ENCODE measurements at regions not wholly inside any gene's neighbourhood (a gene's known extent, or its start where the extent isn't known, plus 50 kb on each side); places are given as distances from the start of the nearest gene placed in this dataset.

DNA sequence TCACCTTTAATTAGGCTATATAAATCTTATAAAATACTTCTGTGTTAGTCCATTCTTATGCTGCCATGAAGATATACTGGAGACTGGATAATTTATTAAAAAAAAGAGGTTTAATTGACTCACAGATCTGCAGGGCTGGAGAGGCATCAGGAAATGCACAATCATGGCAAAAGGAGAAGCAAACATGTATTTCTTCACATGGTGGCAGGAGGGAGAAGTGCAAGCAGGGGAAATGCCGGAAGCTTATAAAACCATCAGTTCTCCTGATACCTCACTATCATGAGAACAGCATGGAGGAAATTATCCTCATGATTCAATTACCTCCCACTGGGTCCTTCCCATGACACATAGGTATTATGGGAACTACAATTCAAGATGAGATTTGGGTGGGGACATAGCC is 504.4 kb downstream of the RIT2 start:
- no peak overlapping the region for H3K4me3 ChIP-seq
- H3K4me1 ChIP-seq, result no peaks in the 10 kb centered on the region
- TF ChIP-seq CTCF (IDR thresholded peaks at IDR 0.05), result no peak
- H3K9me3 ChIP-seq, result no peaks in the 10 kb centered on the region
- no peak for DNase-seq
- H3K27me3 ChIP-seq, result no peaks in the 10 kb centered on the region
- H3K9ac ChIP-seq (ENCODE audit: low read depth in 2 of 2, low read length in 2 of 2), result no peak overlapping the region
- no peak overlapping the region for H3K27ac ChIP-seq
- intact Hi-C loops (cut with DNase I), result no loop called here
- H3K36me3 ChIP-seq, result no peaks in the 10 kb centered on the region

DNA sequence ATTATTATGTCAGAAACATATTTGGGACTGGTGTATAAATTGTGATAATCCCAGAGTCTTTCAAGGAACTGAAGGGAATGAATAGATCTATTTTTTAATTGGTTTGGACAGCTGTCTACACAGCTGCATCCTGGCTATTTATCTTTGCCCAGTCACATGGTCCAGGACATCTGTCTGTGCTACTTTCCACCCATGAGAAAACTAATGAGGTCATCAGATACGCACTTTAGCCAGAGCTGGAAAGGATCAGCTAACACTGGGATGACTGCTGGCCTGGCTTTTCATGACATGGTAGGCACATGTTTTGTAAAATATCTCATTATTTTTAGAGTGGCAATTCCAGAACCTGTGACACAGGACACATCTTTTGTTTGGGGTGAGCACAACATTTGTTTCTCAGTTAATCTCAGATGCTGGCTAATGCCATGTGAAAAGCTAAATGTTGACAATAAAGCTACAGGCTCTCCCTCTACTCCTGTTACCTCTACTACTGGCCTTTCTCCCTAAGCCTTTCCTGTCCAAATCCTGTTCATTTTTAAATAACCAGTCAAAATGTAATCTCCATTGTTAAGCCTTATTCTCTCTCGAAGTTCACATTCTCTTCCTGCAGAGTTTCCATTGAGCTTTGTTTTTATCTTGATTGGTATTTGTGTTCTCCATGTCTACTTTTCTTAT is 500.7 kb downstream of the RIT2 start:
- intact Hi-C loops (cut with DNase I), result no loop called here
- no peak for DNase-seq
- Histone ChIP-seq H3K36me3 (no peaks in the 10 kb centered on the region), H3K27me3 (no peaks in the 10 kb centered on the region), H3K4me1 (no peaks in the 10 kb centered on the region), H3K4me3 (no peak overlapping the region), H3K9me3 (no peaks in the 10 kb centered on the region), H3K27ac (no peak overlapping the region), H3K9ac (ENCODE audit: low read depth in 2 of 2, low read length in 2 of 2) (no peak overlapping the region)
- no peak for TF ChIP-seq CTCF (IDR thresholded peaks at IDR 0.05)

GRCh38 chr18:42617221-42617620 is 498.3 kb downstream of the RIT2 start:
- DNase-seq, result no peak
- Histone ChIP-seq H3K36me3 (no peaks in the 10 kb centered on the region), H3K4me3 (no peak overlapping the region), H3K9ac (ENCODE audit: low read depth in 2 of 2, low read length in 2 of 2) (no peak overlapping the region), H3K27me3 (no peaks in the 10 kb centered on the region), H3K27ac (no peak overlapping the region), H3K4me1 (no peaks in the 10 kb centered on the region), H3K9me3 (no peaks in the 10 kb centered on the region)
- intact Hi-C loops (cut with DNase I), result no loop called here
- no peak for TF ChIP-seq CTCF (IDR thresholded peaks at IDR 0.05)

- Histone ChIP-seq H3K27me3 (no peaks in the 10 kb centered on the region), H3K4me1 (no peaks in the 10 kb centered on the region), H3K9ac (ENCODE audit: low read depth in 2 of 2, low read length in 2 of 2) (no peak overlapping the region), H3K36me3 (no peaks in the 10 kb centered on the region), H3K4me3 (no peak overlapping the region), H3K27ac (no peak overlapping the region), H3K9me3 (no peaks in the 10 kb centered on the region)
- DNase-seq, result no peak
- TF ChIP-seq CTCF (IDR thresholded peaks at IDR 0.05), result no peak
- intact Hi-C loops (cut with DNase I), result no loop called here
Measured at GRCh38 chr18:42619771-42620170, 495.7 kb downstream of the RIT2 start.

GRCh38 chr18:42620657-42621056 is 494.8 kb downstream of the RIT2 start:
- no peaks in the 10 kb centered on the region for H3K36me3 ChIP-seq
- TF ChIP-seq CTCF (IDR thresholded peaks at IDR 0.05), result no peak
- no peak overlapping the region for H3K27ac ChIP-seq
- no peak overlapping the region for H3K4me3 ChIP-seq
- H3K9me3 ChIP-seq, result no peaks in the 10 kb centered on the region
- no peaks in the 10 kb centered on the region for H3K27me3 ChIP-seq
- intact Hi-C loops (cut with DNase I), result no loop called here
- H3K9ac ChIP-seq (ENCODE audit: low read depth in 2 of 2, low read length in 2 of 2), result no peak overlapping the region
- DNase-seq, result no peak
- H3K4me1 ChIP-seq, result no peaks in the 10 kb centered on the region
